Loucy (cell line): ENCODE measurements at regions not wholly inside any gene's neighbourhood (a gene's known extent, or its start where the extent isn't known, plus 50 kb on each side); places are given as distances from the start of the nearest gene placed in this dataset.

Source experiments
- H2AFZ ChIP-seq: fragments of 200-600 bp; sonication (generic); 2 replicates; pipeline ENCODE4 v1.6.0; 2016; ENCODE audit warnings: antibody characterized with exemption, mild to moderate bottlenecking, low read length, moderate library complexity
- H3F3A ChIP-seq: fragments of 200-600 bp; 2 replicates; pipeline ENCODE4 v1.6.0; 2016; ENCODE audit warnings: antibody characterized with exemption, low read depth, mild to moderate bottlenecking
- H3K27me3 ChIP-seq: fragments of 200-600 bp; sonication (generic); 2 replicates; pipeline ENCODE4 v1.6.1; 2014; ENCODE audit warnings: low read length, mild to moderate bottlenecking; ENCODE audit not compliant: insufficient read depth, poor library complexity, severe bottlenecking
- H3K36me3 ChIP-seq: fragments of 200-600 bp; sonication (generic); 2 replicates; pipeline ENCODE4 v1.6.1; 2016; ENCODE audit warnings: low read length; ENCODE audit not compliant: insufficient read depth
- H3K4me1 ChIP-seq: fragments of 200-600 bp; sonication (generic); 2 replicates; pipeline ENCODE4 v1.5.1; 2014; ENCODE audit warnings: low read length, mild to moderate bottlenecking; ENCODE audit not compliant: insufficient read depth, poor library complexity, severe bottlenecking
- H3K4me2 ChIP-seq: fragments of 200-600 bp; sonication (generic); 2 replicates; pipeline ENCODE4 v1.6.0; 2014; ENCODE audit warnings: antibody characterized with exemption, low read length, low read depth, mild to moderate bottlenecking; ENCODE audit not compliant: poor library complexity, severe bottlenecking
- H3K4me3 ChIP-seq: fragments of 200-600 bp; sonication (generic); 2 replicates; pipeline ENCODE4 v1.5.1; 2014; ENCODE audit warnings: low read length, mild to moderate bottlenecking, mixed read lengths; ENCODE audit not compliant: poor library complexity, severe bottlenecking
- H3K79me2 ChIP-seq: fragments of 200-600 bp; sonication (generic); 2 replicates; pipeline ENCODE4 v1.6.1; 2014; ENCODE audit warnings: low read length; ENCODE audit not compliant: insufficient read depth
- H3K9ac ChIP-seq: fragments of 200-600 bp; sonication (generic); 2 replicates; pipeline ENCODE4 v1.6.0; 2014; ENCODE audit warnings: mild to moderate bottlenecking, low read depth, low read length, moderate library complexity; ENCODE audit not compliant: poor library complexity, severe bottlenecking
- H3K9me2 ChIP-seq: fragments of 200-600 bp; sonication (generic); replicated peaks from 2 replicates; pipeline ENCODE4 v1.6.1; 2016; ENCODE audit warnings: low read depth, low read length, mixed read lengths
- H3K9me3 ChIP-seq: fragments of 200-600 bp; sonication (generic); 2 replicates; pipeline ENCODE4 v1.6.1; 2014; ENCODE audit warnings: mild to moderate bottlenecking, antibody characterized with exemption, low read length, low read depth; ENCODE audit not compliant: insufficient read depth
- H4K20me1 ChIP-seq: fragments of 200-600 bp; sonication (generic); 2 replicates; pipeline ENCODE4 v1.6.0; 2014; ENCODE audit warnings: antibody characterized with exemption, low read length, mild to moderate bottlenecking; ENCODE audit not compliant: insufficient read depth, poor library complexity, severe bottlenecking
- CTCF ChIP-seq: fragments of 200-600 bp; sonication (generic); conservative IDR thresholded peaks from 2 replicates; pipeline ENCODE4 v1.5.1; 2014; ENCODE audit warnings: mild to moderate bottlenecking, antibody characterized with exemption, low read length
- EZH2phosphoT487 ChIP-seq: fragments of 200-600 bp; IDR thresholded peaks from 2 replicates; pipeline ENCODE4 v1.6.1; 2018; ENCODE audit warnings: antibody characterized with exemption, mild to moderate bottlenecking, moderate library complexity, borderline replicate concordance

- H3K4me2 ChIP-seq: peak overlapping the region; percentile 2
- TF ChIP-seq EZH2phosphoT487 (no peak), CTCF (no peak)
Measured at GRCh38 chr5:35294976-35295375, 64.7 kb upstream of the PRLR start.

GRCh38 chr5:35294017-35294416 lies 63.7 kb upstream of the PRLR start:
- no peaks in the 10 kb centered on the region for H4K20me1 ChIP-seq
- H3K4me3 ChIP-seq: no peak overlapping the region
- no peak for TF ChIP-seq EZH2phosphoT487
- no peak for TF ChIP-seq CTCF
- no peak overlapping the region for H3K4me2 ChIP-seq
- no peaks in the 10 kb centered on the region for H3K36me3 ChIP-seq
- no peaks in the 10 kb centered on the region; the same call in 1 of the 2 replicates for H3K9me3 ChIP-seq
- no peaks in the 10 kb centered on the region for H3F3A ChIP-seq
- no peaks in the 10 kb centered on the region for H3K27me3 ChIP-seq
- no peaks in the 10 kb centered on the region for H3K79me2 ChIP-seq
- H3K9me2 ChIP-seq: no peaks in the 10 kb centered on the region
- peaks cover 10% of the 10 kb centered on the region for H3K4me1 ChIP-seq
- H2AFZ ChIP-seq: no peak overlapping the region
- H3K9ac ChIP-seq: no peak overlapping the region

More at GRCh38 chr5:35294976-35295375, 64.7 kb upstream of the PRLR start:
- Histone ChIP-seq H2AFZ (no peak overlapping the region), H3K9ac (no peak overlapping the region), H3K27me3 (no peaks in the 10 kb centered on the region), H3F3A (no peaks in the 10 kb centered on the region), H3K9me2 (no peaks in the 10 kb centered on the region), H3K9me3 (no peaks in the 10 kb centered on the region; the same call in 1 of the 2 replicates), H3K79me2 (no peaks in the 10 kb centered on the region), H3K4me3 (no peak overlapping the region), H3K4me1 (peaks cover 10% of the 10 kb centered on the region), H4K20me1 (no peaks in the 10 kb centered on the region), H3K36me3 (no peaks in the 10 kb centered on the region)

- no peak for TF ChIP-seq EZH2phosphoT487
- TF ChIP-seq CTCF: no peak
- no peak overlapping the region for H3K4me3 ChIP-seq
Measured at GRCh38 chr5:35285435-35285834, 55.1 kb upstream of the PRLR start.

More at GRCh38 chr5:35285435-35285834, 55.1 kb upstream of the PRLR start:
- no peaks in the 10 kb centered on the region for H4K20me1 ChIP-seq
- no peak overlapping the region for H3K9ac ChIP-seq
- no peaks in the 10 kb centered on the region for H3K9me3 ChIP-seq
- no peak overlapping the region for H3K4me2 ChIP-seq
- no peaks in the 10 kb centered on the region for H3F3A ChIP-seq
- H3K36me3 ChIP-seq: no peaks in the 10 kb centered on the region
- H3K27me3 ChIP-seq: no peaks in the 10 kb centered on the region
- peaks cover 10% of the 10 kb centered on the region for H3K4me1 ChIP-seq
- H3K79me2 ChIP-seq: no peaks in the 10 kb centered on the region
- H3K9me2 ChIP-seq: no peaks in the 10 kb centered on the region
- H2AFZ ChIP-seq: no peak overlapping the region
